ENCODE measurements at regions not wholly inside any gene's neighbourhood (a gene's known extent, or its start where the extent isn't known, plus 50 kb on each side); places are given as distances from the start of the nearest gene placed in this dataset.

DNA sequence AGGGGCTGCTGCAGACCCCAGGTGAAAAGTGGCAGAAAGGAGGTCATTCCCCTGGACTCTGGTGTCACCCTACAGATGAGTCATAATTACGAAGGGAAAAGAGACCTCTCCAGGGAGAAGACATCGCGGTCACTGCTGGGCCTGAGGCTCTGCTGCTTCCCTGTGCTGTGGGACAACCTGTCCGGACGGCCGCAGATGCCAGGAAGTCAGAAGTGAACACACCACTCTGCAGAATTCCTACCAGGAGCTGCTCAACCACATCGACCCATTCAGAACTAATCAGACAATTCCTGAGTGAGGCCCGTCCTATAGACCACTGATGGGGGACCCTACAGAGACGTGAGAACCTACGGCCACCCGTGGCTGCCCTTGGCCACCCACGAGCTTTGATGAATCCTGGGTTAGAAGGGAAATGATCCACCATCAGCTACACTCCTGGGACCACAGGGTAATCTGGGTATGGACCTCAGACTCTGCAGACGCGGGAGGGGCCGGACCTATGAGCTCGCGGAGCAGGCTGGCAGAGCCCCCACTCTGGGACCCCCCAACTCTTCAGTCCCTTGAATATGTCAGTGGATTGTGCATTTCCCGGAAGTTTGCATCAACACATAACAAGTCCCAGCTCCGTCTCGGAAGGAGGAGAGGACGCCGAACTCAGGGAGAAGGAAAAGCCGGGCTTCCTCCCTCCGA, 636.7 kb downstream of the BRD1 start:
- H3K4me3 ChIP-seq (replicated peaks; ENCODE audit: insufficient read depth, low read length) = no peak overlapping the region
- TF ChIP-seq GABPA (IDR thresholded peaks at IDR 0.05; ENCODE audit: low read depth) (no peak), POLR2AphosphoS5 (IDR thresholded peaks at IDR 0.05; ENCODE audit: low read depth) (no peak), SPI1 (IDR thresholded peaks at IDR 0.05; ENCODE audit: borderline replicate concordance, low read depth) (no peak), CTCF (IDR thresholded peaks at IDR 0.05; ENCODE audit: insufficient read depth, low read length) (no peak), REST (IDR thresholded peaks at IDR 0.05; ENCODE audit: insufficient replicate concordance, low read depth) (no peak)
- no peaks in the 10 kb centered on the region for H3K27me3 ChIP-seq (ENCODE audit: insufficient read depth, poor library complexity, severe bottlenecking)
- no peak for DNase-seq (ENCODE audit: low read depth in 1 of 2, low spot score in 1 of 2)
- H3K27ac ChIP-seq (replicated peaks) = no peak overlapping the region

- no peaks in the 10 kb centered on the region for H3K27me3 ChIP-seq (ENCODE audit: insufficient read depth, poor library complexity, severe bottlenecking)
- no peak overlapping the region for H3K4me3 ChIP-seq (replicated peaks; ENCODE audit: insufficient read depth, low read length)
- no peak for DNase-seq (ENCODE audit: low read depth in 1 of 2, low spot score in 1 of 2)
- H3K27ac ChIP-seq (replicated peaks) = no peak overlapping the region
- TF ChIP-seq POLR2AphosphoS5 (IDR thresholded peaks at IDR 0.05; ENCODE audit: low read depth) (no peak), CTCF (IDR thresholded peaks at IDR 0.05; ENCODE audit: insufficient read depth, low read length) (no peak), GABPA (IDR thresholded peaks at IDR 0.05; ENCODE audit: low read depth) (no peak), SPI1 (IDR thresholded peaks at IDR 0.05; ENCODE audit: borderline replicate concordance, low read depth) (no peak), REST (IDR thresholded peaks at IDR 0.05; ENCODE audit: insufficient replicate concordance, low read depth) (no peak)
Observed at GRCh38 chr22:49189871-49190270, 637.8 kb downstream of the BRD1 start.

DNA sequence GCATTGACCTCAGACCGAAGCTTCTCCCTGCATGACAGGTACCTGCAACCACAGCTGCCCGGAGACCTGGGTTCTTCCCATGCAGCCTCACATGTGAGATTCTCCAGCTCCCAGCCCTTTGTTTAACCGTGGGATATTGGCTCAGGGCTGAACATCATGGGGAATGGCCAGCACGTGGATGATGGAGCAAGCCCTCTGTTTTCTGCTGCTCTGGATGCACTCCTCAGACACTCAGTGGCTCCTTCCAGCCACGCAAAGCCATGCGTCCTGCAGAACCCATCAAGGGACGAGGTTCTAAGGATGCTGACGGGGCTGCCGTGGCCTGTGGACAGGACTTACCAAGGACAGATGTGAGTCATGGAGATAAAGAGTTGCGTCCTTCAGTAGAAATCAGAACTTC, 639.1 kb downstream of the BRD1 start:
- Histone ChIP-seq H3K4me3 (replicated peaks; ENCODE audit: insufficient read depth, low read length) (no peak overlapping the region), H3K27ac (replicated peaks) (no peak overlapping the region), H3K27me3 (ENCODE audit: insufficient read depth, poor library complexity, severe bottlenecking) (no peaks in the 10 kb centered on the region)
- no peak for DNase-seq (ENCODE audit: low read depth in 1 of 2, low spot score in 1 of 2)
- TF ChIP-seq GABPA (IDR thresholded peaks at IDR 0.05; ENCODE audit: low read depth) (no peak), POLR2AphosphoS5 (IDR thresholded peaks at IDR 0.05; ENCODE audit: low read depth) (no peak), SPI1 (IDR thresholded peaks at IDR 0.05; ENCODE audit: borderline replicate concordance, low read depth) (no peak), CTCF (IDR thresholded peaks at IDR 0.05; ENCODE audit: insufficient read depth, low read length) (no peak), REST (IDR thresholded peaks at IDR 0.05; ENCODE audit: insufficient replicate concordance, low read depth) (no peak)

Measured in HL-60 (cell line).